Activated naive CD8-positive, alpha-beta T cell (primary cell): ENCODE measurements at regions not wholly inside any gene's neighbourhood (a gene's known extent, or its start where the extent isn't known, plus 50 kb on each side); places are given as distances from the start of the nearest gene placed in this dataset.

Experiments used
- H3K27ac Mint-ChIP-seq: one replicate; pipeline ENCODE4 v1.8.0; 2021; ENCODE audit warnings: mixed read lengths
- H3K27me3 Mint-ChIP-seq: one replicate; pipeline ENCODE4 v1.8.0; 2021; ENCODE audit warnings: mixed read lengths
- H3K36me3 Mint-ChIP-seq: one replicate; pipeline ENCODE4 v1.8.0; 2021; ENCODE audit warnings: mixed read lengths
- H3K4me1 Mint-ChIP-seq: one replicate; pipeline ENCODE4 v1.8.0; 2021; ENCODE audit warnings: low read depth, mixed read lengths
- H3K4me3 Mint-ChIP-seq: one replicate; pipeline ENCODE4 v1.8.0; 2021; ENCODE audit warnings: mild to moderate bottlenecking, mixed read lengths
- H3K9me3 Mint-ChIP-seq: one replicate; pipeline ENCODE4 v1.8.0; 2021; ENCODE audit warnings: low read depth, mixed read lengths

- peak overlapping the region; percentile 71 for H3K4me3 Mint-ChIP-seq
- peaks cover 19% of the 10 kb centered on the region for H3K36me3 Mint-ChIP-seq
Measured at GRCh38 chr13:73715911-73716510, 418.2 kb downstream of the KLF12 start.

GRCh38 chr13:73715114-73715910, 418.9 kb downstream of the KLF12 start:
- Mint-ChIP-seq H3K36me3 (peaks cover 21% of the 10 kb centered on the region), H3K4me3 (peak overlapping the region; percentile 71), H3K27me3 (no peaks in the 10 kb centered on the region), H3K4me1 (peaks cover 54% of the 10 kb centered on the region), H3K9me3 (no peaks in the 10 kb centered on the region), H3K27ac (peak overlapping the region; percentile 93)

More at GRCh38 chr13:73715911-73716510, 418.2 kb downstream of the KLF12 start:
- Mint-ChIP-seq H3K27ac (peak overlapping the region; percentile 93), H3K27me3 (no peaks in the 10 kb centered on the region), H3K9me3 (no peaks in the 10 kb centered on the region), H3K4me1 (peaks cover 57% of the 10 kb centered on the region)

GRCh38 chr13:73714522-73714921, 419.7 kb downstream of the KLF12 start:
- peaks cover 21% of the 10 kb centered on the region for H3K36me3 Mint-ChIP-seq

GRCh38 chr13:73708393-73708985, 425.7 kb downstream of the KLF12 start:
- no peaks in the 10 kb centered on the region for H3K27me3 Mint-ChIP-seq
- no peak overlapping the region for H3K4me3 Mint-ChIP-seq
- H3K4me1 Mint-ChIP-seq: peaks cover 20% of the 10 kb centered on the region
- H3K9me3 Mint-ChIP-seq: no peaks in the 10 kb centered on the region
- H3K27ac Mint-ChIP-seq: no peak overlapping the region
- H3K36me3 Mint-ChIP-seq: peaks cover 6% of the 10 kb centered on the region

More at GRCh38 chr13:73714522-73714921, 419.7 kb downstream of the KLF12 start:
- Mint-ChIP-seq H3K27me3 (no peaks in the 10 kb centered on the region), H3K4me1 (peaks cover 51% of the 10 kb centered on the region), H3K27ac (peak overlapping the region; percentile 93), H3K4me3 (peak overlapping the region; percentile 46), H3K9me3 (no peaks in the 10 kb centered on the region)

- no peaks in the 10 kb centered on the region for H3K9me3 Mint-ChIP-seq
- H3K4me3 Mint-ChIP-seq: no peak overlapping the region
- no peaks in the 10 kb centered on the region for H3K36me3 Mint-ChIP-seq
- no peaks in the 10 kb centered on the region for H3K27me3 Mint-ChIP-seq
- peaks cover 42% of the 10 kb centered on the region for H3K4me1 Mint-ChIP-seq
- H3K27ac Mint-ChIP-seq: peak overlapping the region; percentile 24
Measured at GRCh38 chr13:73704587-73704986, 429.6 kb downstream of the KLF12 start.

GRCh38 chr13:73703606-73704005, 430.6 kb downstream of the KLF12 start:
- Mint-ChIP-seq H3K36me3 (peaks cover 2% of the 10 kb centered on the region), H3K4me1 (peaks cover 49% of the 10 kb centered on the region), H3K9me3 (no peaks in the 10 kb centered on the region), H3K27ac (peak overlapping the region; percentile 24), H3K4me3 (peak overlapping the region; percentile 2), H3K27me3 (no peaks in the 10 kb centered on the region)

- H3K9me3 Mint-ChIP-seq: no peaks in the 10 kb centered on the region
- no peaks in the 10 kb centered on the region for H3K27me3 Mint-ChIP-seq
- H3K4me3 Mint-ChIP-seq: peak overlapping the region; percentile 78
- peaks cover 52% of the 10 kb centered on the region for H3K4me1 Mint-ChIP-seq
- H3K36me3 Mint-ChIP-seq: peaks cover 3% of the 10 kb centered on the region
- peak overlapping the region; percentile 86 for H3K27ac Mint-ChIP-seq
Measured at GRCh38 chr13:73702419-73703071, 431.7 kb downstream of the KLF12 start.

GRCh38 chr13:73701160-73701559, 433.0 kb downstream of the KLF12 start:
- no peak overlapping the region for H3K27ac Mint-ChIP-seq
- H3K27me3 Mint-ChIP-seq: no peaks in the 10 kb centered on the region
- H3K4me3 Mint-ChIP-seq: no peak overlapping the region
- peaks cover 6% of the 10 kb centered on the region for H3K36me3 Mint-ChIP-seq
- H3K4me1 Mint-ChIP-seq: peaks cover 55% of the 10 kb centered on the region
- H3K9me3 Mint-ChIP-seq: no peaks in the 10 kb centered on the region

GRCh38 chr13:73698859-73699258, 435.3 kb downstream of the KLF12 start:
- Mint-ChIP-seq H3K9me3 (no peaks in the 10 kb centered on the region), H3K4me1 (peaks cover 46% of the 10 kb centered on the region), H3K27me3 (no peaks in the 10 kb centered on the region), H3K4me3 (no peak overlapping the region), H3K36me3 (peaks cover 18% of the 10 kb centered on the region), H3K27ac (no peak overlapping the region)

- Mint-ChIP-seq H3K27me3 (no peaks in the 10 kb centered on the region), H3K36me3 (peaks cover 18% of the 10 kb centered on the region), H3K27ac (no peak overlapping the region)
Measured at GRCh38 chr13:73697166-73697565, 437.0 kb downstream of the KLF12 start.

GRCh38 chr13:73696713-73697112, 437.5 kb downstream of the KLF12 start:
- H3K9me3 Mint-ChIP-seq: no peaks in the 10 kb centered on the region
- H3K4me1 Mint-ChIP-seq: peaks cover 27% of the 10 kb centered on the region
- no peak overlapping the region for H3K4me3 Mint-ChIP-seq
- H3K27me3 Mint-ChIP-seq: no peaks in the 10 kb centered on the region
- peaks cover 20% of the 10 kb centered on the region for H3K36me3 Mint-ChIP-seq
- no peak overlapping the region for H3K27ac Mint-ChIP-seq

More at GRCh38 chr13:73697166-73697565, 437.0 kb downstream of the KLF12 start:
- Mint-ChIP-seq H3K9me3 (no peaks in the 10 kb centered on the region), H3K4me3 (no peak overlapping the region), H3K4me1 (peaks cover 31% of the 10 kb centered on the region)

- H3K36me3 Mint-ChIP-seq: peaks cover 20% of the 10 kb centered on the region
- no peak overlapping the region for H3K27ac Mint-ChIP-seq
- no peak overlapping the region for H3K4me3 Mint-ChIP-seq
- no peaks in the 10 kb centered on the region for H3K9me3 Mint-ChIP-seq
- no peaks in the 10 kb centered on the region for H3K27me3 Mint-ChIP-seq
- H3K4me1 Mint-ChIP-seq: peaks cover 25% of the 10 kb centered on the region
Measured at GRCh38 chr13:73696271-73696670, 437.9 kb downstream of the KLF12 start.

GRCh38 chr13:73695325-73695724, 438.9 kb downstream of the KLF12 start:
- H3K27ac Mint-ChIP-seq: no peak overlapping the region
- no peaks in the 10 kb centered on the region for H3K9me3 Mint-ChIP-seq
- no peak overlapping the region for H3K4me3 Mint-ChIP-seq
- H3K36me3 Mint-ChIP-seq: peaks cover 22% of the 10 kb centered on the region
- H3K4me1 Mint-ChIP-seq: peaks cover 18% of the 10 kb centered on the region
- no peaks in the 10 kb centered on the region for H3K27me3 Mint-ChIP-seq

GRCh38 chr13:73693215-73693614, 441.0 kb downstream of the KLF12 start:
- peaks cover 7% of the 10 kb centered on the region for H3K4me1 Mint-ChIP-seq
- H3K27ac Mint-ChIP-seq: no peak overlapping the region
- no peaks in the 10 kb centered on the region for H3K9me3 Mint-ChIP-seq
- no peak overlapping the region for H3K4me3 Mint-ChIP-seq
- no peaks in the 10 kb centered on the region for H3K27me3 Mint-ChIP-seq
- H3K36me3 Mint-ChIP-seq: peaks cover 32% of the 10 kb centered on the region

- Mint-ChIP-seq H3K27me3 (no peaks in the 10 kb centered on the region), H3K4me3 (no peak overlapping the region), H3K9me3 (no peaks in the 10 kb centered on the region), H3K36me3 (peaks cover 36% of the 10 kb centered on the region), H3K27ac (no peak overlapping the region), H3K4me1 (no peaks in the 10 kb centered on the region)
Measured at GRCh38 chr13:73691891-73692290, 442.3 kb downstream of the KLF12 start.
